Ishikawa (cell line): ENCODE measurements at regions not wholly inside any gene's neighbourhood (a gene's known extent, or its start where the extent isn't known, plus 50 kb on each side); places are given as distances from the start of the nearest gene placed in this dataset.

Experiments used
- CEBPB ChIP-seq: IDR thresholded peaks from 2 replicates; pipeline ENCODE4 v1.6.1; 2012
- CREB1 ChIP-seq: IDR thresholded peaks from 2 replicates; pipeline ENCODE4 v1.6.1; 2012; ENCODE audit warnings: low read depth
- EGR1 ChIP-seq: IDR thresholded peaks from 2 replicates; pipeline ENCODE4 v1.6.1; 2012
- EP300 ChIP-seq: IDR thresholded peaks from 2 replicates; pipeline ENCODE4 v1.6.1; 2012; ENCODE audit warnings: borderline replicate concordance
- FOXM1 ChIP-seq: IDR thresholded peaks from 2 replicates; pipeline ENCODE4 v1.6.1; 2012; ENCODE audit warnings: low read depth, borderline replicate concordance
- NFIC ChIP-seq: IDR thresholded peaks from 2 replicates; pipeline ENCODE4 v1.6.1; 2012
- RAD21 ChIP-seq: IDR thresholded peaks from 2 replicates; pipeline ENCODE4 v1.6.1; 2012; ENCODE audit warnings: low read depth
- TAF1 ChIP-seq: IDR thresholded peaks from 2 replicates; pipeline ENCODE4 v1.6.1; 2012; ENCODE audit warnings: low read depth, mild to moderate bottlenecking
- TCF12 ChIP-seq: IDR thresholded peaks from 2 replicates; pipeline ENCODE4 v1.6.1; 2012; ENCODE audit warnings: low read depth
- TEAD4 ChIP-seq: IDR thresholded peaks from 2 replicates; pipeline ENCODE4 v1.6.1; 2012
- YY1 ChIP-seq: IDR thresholded peaks from 2 replicates; pipeline ENCODE4 v1.6.1; 2012; ENCODE audit warnings: low read depth
- ZBTB7A ChIP-seq: IDR thresholded peaks from 2 replicates; pipeline ENCODE4 v1.6.1; 2012; ENCODE audit warnings: low read depth
- TF ChIP-seq, protein P1 (sequence below): IDR thresholded peaks from 2 replicates; pipeline ENCODE4 v1.6.1; 2012; ENCODE audit warnings: low read depth, mild to moderate bottlenecking
- TF ChIP-seq, protein P2 (sequence below): IDR thresholded peaks from 2 replicates; pipeline ENCODE4 v1.6.1; 2012
- TF ChIP-seq, protein P3 (sequence below): IDR thresholded peaks from 2 replicates; pipeline ENCODE4 v1.6.1; 2012

DNA sequence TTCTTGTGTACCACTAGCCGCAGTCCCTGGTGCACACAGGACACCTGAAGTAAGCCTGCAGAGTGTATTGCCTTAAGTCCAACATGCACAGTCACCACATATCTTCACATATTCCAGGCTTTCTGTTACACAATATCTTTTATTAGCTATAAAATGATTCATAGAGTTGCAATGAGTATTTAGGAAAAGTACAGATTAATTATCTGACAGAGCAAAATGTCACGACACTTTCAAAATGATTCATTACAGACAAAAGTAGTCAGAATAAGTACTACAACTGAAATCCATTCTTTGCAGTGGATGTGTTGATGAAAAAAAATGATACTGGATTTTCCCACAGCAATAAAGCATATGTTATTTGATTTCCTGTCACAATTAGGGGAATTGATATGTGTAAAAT is 199.5 kb upstream of the ASCC3 start:
- no peak for TF ChIP-seq NFIC
- no peak for TF ChIP-seq ZBTB7A
- TF ChIP-seq FOXM1 = no peak
- no peak for TF ChIP-seq YY1
- no peak for TF ChIP-seq TEAD4
- no peak for TF ChIP-seq EGR1
- no peak for TF ChIP-seq RAD21
- TF ChIP-seq, protein P1, sequence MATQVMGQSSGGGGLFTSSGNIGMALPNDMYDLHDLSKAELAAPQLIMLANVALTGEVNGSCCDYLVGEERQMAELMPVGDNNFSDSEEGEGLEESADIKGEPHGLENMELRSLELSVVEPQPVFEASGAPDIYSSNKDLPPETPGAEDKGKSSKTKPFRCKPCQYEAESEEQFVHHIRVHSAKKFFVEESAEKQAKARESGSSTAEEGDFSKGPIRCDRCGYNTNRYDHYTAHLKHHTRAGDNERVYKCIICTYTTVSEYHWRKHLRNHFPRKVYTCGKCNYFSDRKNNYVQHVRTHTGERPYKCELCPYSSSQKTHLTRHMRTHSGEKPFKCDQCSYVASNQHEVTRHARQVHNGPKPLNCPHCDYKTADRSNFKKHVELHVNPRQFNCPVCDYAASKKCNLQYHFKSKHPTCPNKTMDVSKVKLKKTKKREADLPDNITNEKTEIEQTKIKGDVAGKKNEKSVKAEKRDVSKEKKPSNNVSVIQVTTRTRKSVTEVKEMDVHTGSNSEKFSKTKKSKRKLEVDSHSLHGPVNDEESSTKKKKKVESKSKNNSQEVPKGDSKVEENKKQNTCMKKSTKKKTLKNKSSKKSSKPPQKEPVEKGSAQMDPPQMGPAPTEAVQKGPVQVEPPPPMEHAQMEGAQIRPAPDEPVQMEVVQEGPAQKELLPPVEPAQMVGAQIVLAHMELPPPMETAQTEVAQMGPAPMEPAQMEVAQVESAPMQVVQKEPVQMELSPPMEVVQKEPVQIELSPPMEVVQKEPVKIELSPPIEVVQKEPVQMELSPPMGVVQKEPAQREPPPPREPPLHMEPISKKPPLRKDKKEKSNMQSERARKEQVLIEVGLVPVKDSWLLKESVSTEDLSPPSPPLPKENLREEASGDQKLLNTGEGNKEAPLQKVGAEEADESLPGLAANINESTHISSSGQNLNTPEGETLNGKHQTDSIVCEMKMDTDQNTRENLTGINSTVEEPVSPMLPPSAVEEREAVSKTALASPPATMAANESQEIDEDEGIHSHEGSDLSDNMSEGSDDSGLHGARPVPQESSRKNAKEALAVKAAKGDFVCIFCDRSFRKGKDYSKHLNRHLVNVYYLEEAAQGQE = no peak
- no peak for TF ChIP-seq TAF1
- TF ChIP-seq, protein P2, sequence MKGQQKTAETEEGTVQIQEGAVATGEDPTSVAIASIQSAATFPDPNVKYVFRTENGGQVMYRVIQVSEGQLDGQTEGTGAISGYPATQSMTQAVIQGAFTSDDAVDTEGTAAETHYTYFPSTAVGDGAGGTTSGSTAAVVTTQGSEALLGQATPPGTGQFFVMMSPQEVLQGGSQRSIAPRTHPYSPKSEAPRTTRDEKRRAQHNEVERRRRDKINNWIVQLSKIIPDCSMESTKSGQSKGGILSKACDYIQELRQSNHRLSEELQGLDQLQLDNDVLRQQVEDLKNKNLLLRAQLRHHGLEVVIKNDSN = no peak
- no peak for TF ChIP-seq CREB1
- no peak for TF ChIP-seq CEBPB
- TF ChIP-seq TCF12 = no peak

DNA sequence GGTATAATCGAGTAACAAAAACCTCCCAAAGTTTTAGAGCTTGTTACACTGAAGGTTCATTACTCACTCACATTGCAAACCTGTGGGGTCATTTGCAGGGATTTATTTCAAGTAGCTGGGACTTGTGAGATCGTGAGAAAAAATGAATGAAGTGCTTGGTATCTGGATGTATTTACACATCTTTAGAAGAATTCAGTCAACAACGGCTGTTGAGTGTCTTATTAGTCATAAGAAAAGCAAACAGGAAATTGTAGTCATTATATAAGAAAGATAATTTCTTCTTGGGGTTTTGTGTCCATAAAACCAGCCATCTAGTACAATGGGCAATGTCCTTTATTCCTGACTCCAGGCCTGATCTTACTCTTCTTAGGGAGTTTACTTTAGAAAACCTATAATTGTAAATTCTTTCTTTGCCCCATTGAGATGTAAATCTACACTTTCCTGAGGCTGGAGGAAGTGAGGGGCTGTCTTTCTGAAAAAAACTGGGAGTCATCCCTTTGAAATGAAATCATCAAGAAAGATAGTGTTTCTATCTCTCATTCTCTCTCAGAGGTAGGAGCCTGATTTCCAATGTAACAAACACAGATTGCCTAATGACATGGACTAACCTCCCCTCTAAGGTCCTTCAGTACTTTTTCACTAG is 202.5 kb upstream of the ASCC3 start:
- TF ChIP-seq CREB1 (no peak), YY1 (no peak), NFIC (no peak), TCF12 (no peak), TAF1 (no peak), TEAD4 (no peak), FOXM1 (no peak), EP300 (no peak), RAD21 (no peak), EGR1 (no peak), ZBTB7A (no peak), CEBPB (no peak)
- TF ChIP-seq, protein P1 = no peak
- TF ChIP-seq, protein P3, sequence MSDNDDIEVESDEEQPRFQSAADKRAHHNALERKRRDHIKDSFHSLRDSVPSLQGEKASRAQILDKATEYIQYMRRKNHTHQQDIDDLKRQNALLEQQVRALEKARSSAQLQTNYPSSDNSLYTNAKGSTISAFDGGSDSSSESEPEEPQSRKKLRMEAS = no peak
- TF ChIP-seq, protein P2 = no peak

DNA sequence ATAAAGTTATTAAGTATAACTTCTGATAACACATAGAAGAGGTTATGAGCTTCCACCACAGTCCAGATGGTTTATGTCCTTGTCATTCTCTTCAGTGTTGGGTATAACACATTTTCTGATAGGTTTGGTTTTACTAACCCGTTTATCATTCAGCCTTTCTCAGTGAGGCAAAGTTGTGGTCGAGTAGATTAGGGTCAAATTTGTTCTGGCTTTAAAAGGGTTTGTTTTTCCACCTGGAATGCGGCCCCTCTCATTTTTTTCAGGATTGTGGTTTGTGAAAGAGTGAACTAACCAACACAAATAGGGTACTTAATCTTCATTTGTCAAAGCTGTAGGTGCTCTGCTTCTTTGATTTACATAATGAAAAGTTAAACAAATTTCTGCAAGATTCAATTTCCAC is 204.2 kb upstream of the ASCC3 start:
- TF ChIP-seq YY1 (no peak), EP300 (no peak), EGR1 (no peak), TAF1 (no peak)
- TF ChIP-seq, protein P2 = no peak
- TF ChIP-seq, protein P3 = no peak

DNA sequence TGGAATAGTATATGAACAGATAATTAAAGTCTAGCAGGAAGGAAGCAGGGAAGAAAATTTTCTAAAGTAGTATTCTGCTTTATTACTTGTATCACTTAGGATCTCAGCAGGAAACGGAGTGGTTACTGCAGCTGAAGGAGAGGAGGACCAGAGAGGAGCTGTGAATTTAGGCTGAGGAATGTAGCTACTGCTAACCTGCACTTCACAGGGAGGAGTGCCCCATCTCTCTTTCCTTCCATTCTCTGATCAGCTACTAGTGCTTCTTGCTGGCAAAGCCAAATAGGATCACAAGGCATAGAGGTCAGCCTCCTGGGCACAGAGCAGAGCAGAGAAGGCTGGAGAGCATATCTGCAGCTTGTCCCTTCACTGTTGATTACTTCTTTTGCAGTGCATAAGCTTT is 205.3 kb upstream of the ASCC3 start:
- TF ChIP-seq TEAD4 (no peak), CEBPB (no peak), CREB1 (no peak), ZBTB7A (no peak)
- TF ChIP-seq, protein P2 = no peak

DNA sequence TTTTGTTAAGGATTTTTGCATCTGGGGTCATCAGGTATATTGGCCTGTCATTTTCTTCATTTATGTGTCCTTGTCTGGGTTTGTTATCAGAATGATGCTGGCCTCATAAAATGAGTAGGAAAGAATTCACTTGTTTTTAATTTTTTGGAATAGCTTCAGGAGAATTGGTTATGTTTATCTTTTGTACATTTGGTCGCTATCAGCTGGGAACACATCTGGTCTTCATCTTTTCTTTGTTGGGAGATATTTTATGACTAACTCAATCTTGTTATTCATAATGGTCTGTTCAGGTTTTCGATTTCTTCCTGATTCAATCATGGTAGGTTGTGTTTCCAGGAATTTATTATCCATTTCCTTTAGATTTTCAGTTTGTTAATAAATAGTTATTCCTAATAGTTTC is 207.5 kb upstream of the ASCC3 start:
- TF ChIP-seq YY1 (no peak), ZBTB7A (no peak), CREB1 (no peak), TAF1 (no peak), FOXM1 (no peak), CEBPB (no peak), TEAD4 (no peak), NFIC (no peak), RAD21 (no peak), TCF12 (no peak), EP300 (no peak), EGR1 (no peak)
- TF ChIP-seq, protein P2 = no peak
- TF ChIP-seq, protein P3 = no peak
- TF ChIP-seq, protein P1 = no peak
